ENCODE measurements at regions not wholly inside any gene's neighbourhood (a gene's known extent, or its start where the extent isn't known, plus 50 kb on each side); places are given as distances from the start of the nearest gene placed in this dataset.

DNA sequence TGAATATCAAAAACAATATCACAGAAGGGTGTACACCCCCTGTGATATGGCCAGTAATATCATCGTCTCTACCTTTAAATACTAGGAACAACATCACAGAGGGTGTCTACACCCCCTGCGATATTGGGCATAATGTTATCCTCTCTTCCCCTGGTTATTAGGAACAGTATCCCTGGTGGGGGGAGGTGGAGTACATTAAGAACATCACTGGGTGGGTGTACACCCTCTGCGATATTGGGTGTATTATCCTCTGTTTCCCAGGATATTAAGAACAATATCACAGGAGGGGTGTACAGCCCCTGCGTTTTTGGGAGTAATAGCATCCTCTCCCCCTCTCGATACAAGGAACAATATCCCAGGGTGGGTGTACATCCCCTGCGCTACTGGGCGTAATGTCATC is 1932.8 kb downstream of the SUCLG1 start:
- no peak overlapping the region for H3K27ac ChIP-seq (ENCODE audit: low read depth, low read length)
- H3K9me3 ChIP-seq (ENCODE audit: insufficient read depth, low read depth, low read length), result no peaks in the 10 kb centered on the region
- no peak overlapping the region for H3K4me3 ChIP-seq (ENCODE audit: low read length)
- WGBS, result 98% methylated on average over 7 of the region's 7 CpGs
- no peaks in the 10 kb centered on the region for H3K36me3 ChIP-seq (ENCODE audit: insufficient read depth, low read length)
- H3K9ac ChIP-seq (ENCODE audit: low read depth, low read length), result no peak overlapping the region
- no peaks in the 10 kb centered on the region for H3K4me1 ChIP-seq (ENCODE audit: insufficient read depth, low read length)
- no peaks in the 10 kb centered on the region for H3K27me3 ChIP-seq (ENCODE audit: insufficient read depth, low read length)

DNA sequence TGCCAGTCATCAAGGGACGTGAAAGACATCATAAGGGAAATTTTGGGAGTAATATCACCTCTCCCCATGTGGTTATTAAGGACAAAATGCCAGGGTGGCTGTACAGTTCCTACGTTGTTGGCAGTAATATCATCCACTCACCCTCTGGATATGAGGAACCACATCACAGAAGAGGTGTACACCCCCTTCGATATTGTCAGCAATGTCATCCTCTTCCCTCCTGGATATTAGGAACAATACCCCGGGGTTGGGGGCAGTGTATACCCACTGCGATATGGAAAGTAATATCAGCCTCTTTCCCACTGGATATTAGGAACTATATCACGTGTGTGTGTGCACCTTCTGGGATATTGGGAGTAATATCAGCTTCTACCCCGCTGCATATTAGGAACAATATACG is 1933.3 kb downstream of the SUCLG1 start:
- no peaks in the 10 kb centered on the region for H3K4me1 ChIP-seq (ENCODE audit: insufficient read depth, low read length)
- no peak overlapping the region for H3K9ac ChIP-seq (ENCODE audit: low read depth, low read length)
- WGBS, result over 99% methylated on average over 8 of the region's 8 CpGs

DNA sequence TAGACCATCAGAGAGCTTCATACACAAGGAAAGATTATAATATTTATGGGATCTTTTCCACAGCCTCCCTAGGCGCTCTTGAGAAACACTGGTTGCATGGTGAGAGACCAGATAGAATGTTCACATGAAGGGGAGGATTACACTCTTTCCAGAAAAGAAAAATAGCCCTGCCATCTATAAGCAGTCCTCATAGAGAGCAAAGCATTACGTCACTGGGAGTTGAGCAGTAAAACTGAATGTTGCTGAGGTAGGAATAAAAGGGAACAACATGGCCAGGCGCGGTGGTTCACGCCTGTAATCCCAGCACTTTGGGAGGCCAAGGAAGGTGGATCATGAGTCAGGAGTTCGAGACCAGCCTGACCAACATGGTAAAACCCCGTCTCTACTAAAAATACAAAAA is 1934.3 kb downstream of the SUCLG1 start:
- Histone ChIP-seq H3K36me3 (ENCODE audit: insufficient read depth, low read length) (no peaks in the 10 kb centered on the region), H3K9ac (ENCODE audit: low read depth, low read length) (no peak overlapping the region), H3K9me3 (ENCODE audit: insufficient read depth, low read depth, low read length) (no peaks in the 10 kb centered on the region), H3K27ac (ENCODE audit: low read depth, low read length) (no peak overlapping the region), H3K27me3 (ENCODE audit: insufficient read depth, low read length) (no peaks in the 10 kb centered on the region), H3K4me3 (ENCODE audit: low read length) (no peak overlapping the region), H3K4me1 (ENCODE audit: insufficient read depth, low read length) (no peaks in the 10 kb centered on the region)
- WGBS, result 98% methylated on average over 6 of the region's 7 CpGs

More for the DNA sequence above, 1933.3 kb downstream of the SUCLG1 start:
- Histone ChIP-seq H3K9me3 (ENCODE audit: insufficient read depth, low read depth, low read length) (no peaks in the 10 kb centered on the region), H3K27ac (ENCODE audit: low read depth, low read length) (no peak overlapping the region), H3K4me3 (ENCODE audit: low read length) (no peak overlapping the region), H3K27me3 (ENCODE audit: insufficient read depth, low read length) (no peaks in the 10 kb centered on the region), H3K36me3 (ENCODE audit: insufficient read depth, low read length) (no peaks in the 10 kb centered on the region)

DNA sequence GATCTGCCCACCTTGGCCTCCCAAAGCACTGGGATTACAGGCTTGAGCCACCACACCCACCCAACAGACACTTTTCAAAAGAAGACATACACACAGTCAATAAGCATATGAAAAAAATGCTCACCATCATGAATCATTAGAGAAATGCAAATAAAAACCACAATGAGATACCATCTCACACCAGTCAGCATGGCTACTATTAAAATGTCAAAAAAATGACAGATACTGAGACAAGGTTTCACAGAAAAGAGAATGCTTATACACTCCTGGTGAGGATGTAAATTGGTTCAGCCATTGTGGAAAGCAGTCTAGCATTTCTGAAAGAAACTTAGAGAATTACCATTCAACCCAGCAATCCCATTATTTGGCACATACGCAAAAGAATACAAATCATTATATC is 1947.2 kb downstream of the SUCLG1 start:
- Histone ChIP-seq H3K4me3 (ENCODE audit: low read length) (no peak overlapping the region), H3K9me3 (ENCODE audit: insufficient read depth, low read depth, low read length) (no peaks in the 10 kb centered on the region), H3K36me3 (ENCODE audit: insufficient read depth, low read length) (no peaks in the 10 kb centered on the region), H3K4me1 (ENCODE audit: insufficient read depth, low read length) (no peaks in the 10 kb centered on the region), H3K9ac (ENCODE audit: low read depth, low read length) (no peak overlapping the region), H3K27ac (ENCODE audit: low read depth, low read length) (no peak overlapping the region), H3K27me3 (ENCODE audit: insufficient read depth, low read length) (no peaks in the 10 kb centered on the region)
- 100% methylated on average over 1 of the region's 1 CpG for WGBS

DNA sequence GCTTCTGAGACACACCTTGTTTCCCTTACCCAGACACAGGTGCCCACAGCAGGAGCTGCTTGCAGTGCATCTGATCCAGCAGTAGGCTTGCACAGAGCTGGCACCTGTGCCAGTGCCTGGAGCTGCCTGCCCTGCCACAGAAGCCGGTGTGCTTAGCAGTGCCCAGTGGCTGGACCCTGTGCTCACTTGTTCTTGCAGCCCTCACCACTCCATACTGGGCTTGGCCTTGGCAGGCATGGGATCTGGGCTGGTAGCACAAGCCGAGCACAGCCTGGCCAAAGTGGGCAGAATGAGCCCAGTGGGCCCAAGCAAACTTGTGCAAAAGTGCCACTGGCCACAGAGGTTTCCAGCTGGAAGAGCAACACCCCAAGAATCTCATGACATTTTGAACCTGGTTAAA is 1950.4 kb downstream of the SUCLG1 start:
- Histone ChIP-seq H3K36me3 (ENCODE audit: insufficient read depth, low read length) (no peaks in the 10 kb centered on the region), H3K4me1 (ENCODE audit: insufficient read depth, low read length) (no peaks in the 10 kb centered on the region), H3K9ac (ENCODE audit: low read depth, low read length) (no peak overlapping the region), H3K4me3 (ENCODE audit: low read length) (no peak overlapping the region), H3K9me3 (ENCODE audit: insufficient read depth, low read depth, low read length) (no peaks in the 10 kb centered on the region), H3K27ac (ENCODE audit: low read depth, low read length) (no peak overlapping the region), H3K27me3 (ENCODE audit: insufficient read depth, low read length) (no peaks in the 10 kb centered on the region)
- WGBS, result 96% methylated on average over 2 of the region's 2 CpGs

DNA sequence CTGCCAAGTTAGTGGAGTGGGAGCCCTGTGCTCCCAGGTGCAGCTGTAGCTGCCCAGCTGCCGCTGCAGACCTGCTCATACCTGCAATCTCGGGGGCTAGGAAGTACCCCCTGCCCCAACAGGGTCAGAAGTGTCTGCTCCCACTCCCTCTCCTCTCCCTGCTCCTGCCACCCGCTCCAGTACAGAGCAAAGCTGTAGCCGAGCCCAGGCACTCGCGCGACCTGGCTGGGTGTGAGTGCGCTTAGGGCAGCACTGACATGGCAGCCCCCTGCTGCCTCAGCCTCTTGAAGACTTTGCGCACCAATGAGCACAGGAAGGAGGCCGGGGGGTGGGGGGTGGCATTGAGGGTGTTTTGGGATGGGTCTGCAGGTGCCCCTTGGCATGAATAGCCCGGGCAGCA is 1951.4 kb downstream of the SUCLG1 start:
- Histone ChIP-seq H3K9me3 (ENCODE audit: insufficient read depth, low read depth, low read length) (no peaks in the 10 kb centered on the region; the same call in 1 of the 2 replicates), H3K27ac (ENCODE audit: low read depth, low read length) (no peak overlapping the region), H3K4me1 (ENCODE audit: insufficient read depth, low read length) (no peaks in the 10 kb centered on the region), H3K36me3 (ENCODE audit: insufficient read depth, low read length) (no peaks in the 10 kb centered on the region), H3K9ac (ENCODE audit: low read depth, low read length) (no peak overlapping the region), H3K4me3 (ENCODE audit: low read length) (no peak overlapping the region), H3K27me3 (ENCODE audit: insufficient read depth, low read length) (no peaks in the 10 kb centered on the region)
- WGBS, result 95% methylated on average over 11 of the region's 11 CpGs

DNA sequence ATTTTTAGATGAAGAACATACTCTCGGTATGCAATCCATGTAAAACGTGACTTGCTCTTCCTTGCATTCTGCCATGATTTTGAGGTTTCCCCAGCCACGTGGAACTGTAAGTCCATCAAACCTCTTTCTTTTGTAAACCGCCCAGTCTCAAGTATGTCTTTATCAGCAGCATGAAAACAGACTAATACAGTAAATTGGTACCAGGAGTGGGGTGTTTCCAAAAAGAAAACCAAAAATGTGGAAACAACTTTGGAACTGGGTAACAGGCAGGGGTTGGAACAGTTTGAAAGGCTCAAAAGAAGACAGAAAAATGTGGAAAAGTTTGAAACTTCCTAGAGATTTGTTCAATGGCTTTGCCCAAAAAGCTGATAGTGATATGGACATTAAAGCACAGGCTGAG is 1957.9 kb downstream of the SUCLG1 start:
- H3K9me3 ChIP-seq (ENCODE audit: insufficient read depth, low read depth, low read length), result peaks cover 24% of the 10 kb centered on the region
- WGBS, result 91% methylated on average over 4 of the region's 4 CpGs

DNA sequence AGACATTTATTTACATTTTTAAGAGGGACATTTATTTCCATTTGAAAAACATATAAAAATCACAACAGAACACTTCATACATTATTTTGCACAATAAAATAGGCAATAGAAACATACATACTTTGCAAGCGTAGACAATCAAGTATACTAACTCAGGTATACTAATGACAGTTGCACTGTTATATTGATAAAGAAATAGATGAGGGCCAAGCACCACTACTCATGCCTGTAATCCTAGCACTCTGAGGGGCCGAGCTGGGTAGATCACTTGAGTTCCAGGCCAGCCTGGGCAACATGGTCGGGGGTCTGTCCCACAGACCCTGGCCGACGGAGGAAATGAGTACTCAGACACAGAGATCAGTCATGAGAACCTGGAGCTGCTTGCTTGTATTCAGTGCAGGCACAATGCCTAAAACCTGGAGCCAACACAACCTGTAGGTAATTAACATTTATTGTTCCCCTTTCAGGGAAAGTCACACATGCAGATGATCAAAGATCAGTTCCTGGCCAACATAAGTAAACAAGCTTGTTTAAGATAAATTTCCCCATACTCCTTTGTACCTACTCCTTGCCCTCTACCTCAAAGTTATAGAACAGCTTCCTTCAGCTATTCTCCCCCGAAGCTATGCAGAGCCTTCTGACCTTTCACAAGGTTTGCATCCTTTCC is 1960.2 kb downstream of the SUCLG1 start:
- peaks cover 24% of the 10 kb centered on the region for H3K9me3 ChIP-seq (ENCODE audit: insufficient read depth, low read depth, low read length)
- H3K36me3 ChIP-seq (ENCODE audit: insufficient read depth, low read length), result no peaks in the 10 kb centered on the region
- no peak overlapping the region for H3K4me3 ChIP-seq (ENCODE audit: low read length)
- 94% methylated on average over 6 of the region's 6 CpGs for WGBS
- no peak overlapping the region for H3K9ac ChIP-seq (ENCODE audit: low read depth, low read length)
- H3K27ac ChIP-seq (ENCODE audit: low read depth, low read length), result no peak overlapping the region
- no peaks in the 10 kb centered on the region for H3K4me1 ChIP-seq (ENCODE audit: insufficient read depth, low read length)
- no peaks in the 10 kb centered on the region for H3K27me3 ChIP-seq (ENCODE audit: insufficient read depth, low read length)

More for the DNA sequence above, 1957.9 kb downstream of the SUCLG1 start:
- Histone ChIP-seq H3K36me3 (ENCODE audit: insufficient read depth, low read length) (no peaks in the 10 kb centered on the region), H3K9ac (ENCODE audit: low read depth, low read length) (no peak overlapping the region), H3K27me3 (ENCODE audit: insufficient read depth, low read length) (no peaks in the 10 kb centered on the region), H3K4me3 (ENCODE audit: low read length) (no peak overlapping the region), H3K4me1 (ENCODE audit: insufficient read depth, low read length) (no peaks in the 10 kb centered on the region), H3K27ac (ENCODE audit: low read depth, low read length) (no peak overlapping the region)

DNA sequence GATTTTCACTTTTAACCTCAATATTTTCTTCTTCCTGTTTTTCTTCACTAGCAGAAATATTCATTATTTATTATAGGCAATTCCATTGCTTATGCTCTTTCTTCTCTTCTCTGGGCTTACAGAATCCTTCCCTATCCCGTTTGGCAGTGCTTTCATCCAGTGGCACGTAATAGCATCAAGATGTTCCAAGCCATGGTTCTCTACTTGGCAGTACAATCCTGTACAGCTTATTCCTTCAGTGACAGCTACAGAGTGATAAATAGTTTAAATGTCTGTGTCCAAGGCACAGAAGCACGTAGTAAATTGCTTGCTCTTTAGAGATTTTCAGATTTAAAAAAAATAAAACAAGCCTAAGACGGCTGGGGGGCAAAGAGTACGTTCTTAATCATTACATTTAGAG is 1964.3 kb downstream of the SUCLG1 start:
- H3K4me3 ChIP-seq (ENCODE audit: low read length), result no peak overlapping the region
- 92% methylated on average over 5 of the region's 5 CpGs for WGBS
- H3K4me1 ChIP-seq (ENCODE audit: insufficient read depth, low read length), result no peaks in the 10 kb centered on the region
- H3K27ac ChIP-seq (ENCODE audit: low read depth, low read length), result no peak overlapping the region
- no peaks in the 10 kb centered on the region for H3K36me3 ChIP-seq (ENCODE audit: insufficient read depth, low read length)
- H3K9ac ChIP-seq (ENCODE audit: low read depth, low read length), result no peak overlapping the region
- no peaks in the 10 kb centered on the region for H3K27me3 ChIP-seq (ENCODE audit: insufficient read depth, low read length)
- H3K9me3 ChIP-seq (ENCODE audit: insufficient read depth, low read depth, low read length), result peaks cover 12% of the 10 kb centered on the region

DNA sequence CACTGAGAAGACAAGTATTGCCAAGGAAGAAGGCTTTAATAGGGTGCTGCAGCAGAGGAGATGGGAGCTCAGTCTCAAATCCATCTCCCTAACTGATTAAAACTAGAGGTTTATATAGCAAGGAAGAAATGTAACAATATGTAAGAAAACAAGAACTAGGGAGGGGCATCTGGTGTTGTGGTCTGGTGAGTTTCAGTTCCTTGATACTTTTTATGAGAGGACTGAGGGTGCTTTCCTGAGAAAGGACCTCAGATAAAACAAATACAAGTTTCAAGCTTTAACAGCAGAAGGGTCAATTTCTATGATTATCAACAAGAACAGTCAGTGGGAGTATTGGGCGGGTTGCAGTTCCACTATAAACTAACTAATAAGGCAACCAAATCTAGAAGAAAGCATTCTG is 1967.5 kb downstream of the SUCLG1 start:
- Histone ChIP-seq H3K4me3 (ENCODE audit: low read length) (no peak overlapping the region), H3K27me3 (ENCODE audit: insufficient read depth, low read length) (no peaks in the 10 kb centered on the region), H3K4me1 (ENCODE audit: insufficient read depth, low read length) (no peaks in the 10 kb centered on the region), H3K9ac (ENCODE audit: low read depth, low read length) (no peak overlapping the region), H3K9me3 (ENCODE audit: insufficient read depth, low read depth, low read length) (peaks cover 12% of the 10 kb centered on the region), H3K36me3 (ENCODE audit: insufficient read depth, low read length) (no peaks in the 10 kb centered on the region), H3K27ac (ENCODE audit: low read depth, low read length) (no peak overlapping the region)
- WGBS, result no CpG with 5 or more reads among the region's 1 CpG

DNA sequence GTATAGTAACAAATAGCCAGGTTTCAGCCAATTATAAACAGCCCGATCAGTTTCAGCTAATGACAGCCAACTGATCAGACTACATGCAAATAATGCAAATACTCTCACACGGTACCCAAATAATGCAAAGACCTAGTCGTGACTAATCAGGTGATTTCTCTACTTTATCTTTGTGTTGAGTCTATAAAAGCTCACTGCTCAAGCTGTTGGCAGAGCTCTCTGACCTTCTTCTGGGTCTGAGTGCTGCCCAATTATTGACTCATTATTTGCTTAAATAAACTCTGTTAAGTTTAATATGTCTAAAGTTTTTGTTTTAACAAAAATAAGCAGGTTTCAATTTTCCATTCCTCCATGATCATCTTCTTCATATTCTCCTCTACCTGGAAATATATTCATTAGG is 1971.7 kb downstream of the SUCLG1 start:
- Histone ChIP-seq H3K9ac (ENCODE audit: low read depth, low read length) (no peak overlapping the region), H3K4me3 (ENCODE audit: low read length) (no peak overlapping the region), H3K27ac (ENCODE audit: low read depth, low read length) (no peak overlapping the region), H3K27me3 (ENCODE audit: insufficient read depth, low read length) (no peaks in the 10 kb centered on the region), H3K36me3 (ENCODE audit: insufficient read depth, low read length) (no peaks in the 10 kb centered on the region), H3K9me3 (ENCODE audit: insufficient read depth, low read depth, low read length) (peaks cover 12% of the 10 kb centered on the region), H3K4me1 (ENCODE audit: insufficient read depth, low read length) (no peaks in the 10 kb centered on the region)
- 86% methylated on average over 3 of the region's 3 CpGs for WGBS

DNA sequence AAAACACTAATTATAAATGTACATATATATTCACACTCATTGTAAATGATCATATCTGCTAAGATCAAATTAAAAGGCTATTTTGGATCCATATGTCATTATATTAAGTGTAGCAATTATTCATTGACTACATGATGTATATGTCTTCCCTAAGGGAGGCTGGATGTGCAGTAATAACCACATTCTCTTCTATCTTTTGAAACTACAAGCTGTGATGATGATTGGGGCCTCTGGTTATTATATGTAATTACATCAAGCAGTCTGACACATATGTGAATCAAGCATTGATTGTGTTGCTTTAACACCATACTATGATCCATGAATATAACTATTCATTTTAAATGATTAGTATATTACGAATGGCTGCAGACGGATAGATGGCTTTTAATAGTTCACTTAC is 1973.4 kb downstream of the SUCLG1 start:
- WGBS, result 90% methylated on average over 2 of the region's 2 CpGs
- H3K4me3 ChIP-seq (ENCODE audit: low read length), result no peak overlapping the region
- no peaks in the 10 kb centered on the region for H3K4me1 ChIP-seq (ENCODE audit: insufficient read depth, low read length)
- no peaks in the 10 kb centered on the region for H3K36me3 ChIP-seq (ENCODE audit: insufficient read depth, low read length)
- no peak overlapping the region for H3K9ac ChIP-seq (ENCODE audit: low read depth, low read length)
- H3K27me3 ChIP-seq (ENCODE audit: insufficient read depth, low read length), result no peaks in the 10 kb centered on the region
- H3K9me3 ChIP-seq (ENCODE audit: insufficient read depth, low read depth, low read length), result 0 out of 2 replicates have a peak, but pooled peaks cover under 1% of the 10 kb centered on the region
- no peak overlapping the region for H3K27ac ChIP-seq (ENCODE audit: low read depth, low read length)

Data from HUES64 (cell line).